ENCODE measurements at regions not wholly inside any gene's neighbourhood (a gene's known extent, or its start where the extent isn't known, plus 50 kb on each side); places are given as distances from the start of the nearest gene placed in this dataset.

DNA sequence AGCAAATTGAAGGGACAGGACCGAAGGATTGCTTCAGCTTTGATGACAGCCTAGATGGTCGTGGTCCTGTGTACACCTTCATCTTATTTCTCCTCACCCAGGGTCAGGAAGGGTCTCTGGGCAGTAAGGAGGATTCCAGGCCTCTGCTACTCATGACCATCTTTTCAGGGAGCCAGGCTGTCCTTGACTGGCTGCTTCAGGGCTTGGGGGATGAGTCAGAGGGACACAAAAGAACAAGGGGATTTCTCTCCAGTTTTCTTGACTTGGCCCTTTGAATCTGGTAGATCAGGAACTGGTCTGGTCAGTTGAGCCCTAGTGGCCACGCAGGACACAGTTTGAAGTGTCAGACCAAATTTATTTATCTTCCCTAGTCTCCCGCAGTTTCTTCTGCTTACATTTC is 402.1 kb upstream of the CHD6 start:
- no peak for DNase-seq

GRCh38 chr20:42018979-42019378 is 400.8 kb upstream of the CHD6 start:
- DNase-seq: no peak

DNA sequence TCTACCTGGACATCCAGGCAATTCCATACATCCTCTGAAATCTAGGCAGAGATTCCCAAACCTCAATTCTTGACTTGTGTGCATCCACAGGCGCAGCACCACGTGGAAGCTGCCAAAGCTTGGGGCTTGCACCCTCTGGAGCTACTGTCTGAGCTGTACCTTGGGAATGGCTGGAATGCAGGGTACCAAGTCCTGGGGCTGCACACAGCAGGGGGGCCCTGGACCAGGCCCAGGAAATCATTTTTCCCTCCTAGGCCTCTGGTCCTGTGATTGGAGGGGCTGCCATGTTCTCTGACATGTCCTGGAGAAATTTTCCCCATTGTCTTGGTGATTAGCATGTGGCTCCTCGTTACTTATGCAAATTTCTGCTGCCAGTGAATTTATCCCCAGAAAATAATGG is 391.9 kb upstream of the CHD6 start:
- DNase-seq: no peak

DNA sequence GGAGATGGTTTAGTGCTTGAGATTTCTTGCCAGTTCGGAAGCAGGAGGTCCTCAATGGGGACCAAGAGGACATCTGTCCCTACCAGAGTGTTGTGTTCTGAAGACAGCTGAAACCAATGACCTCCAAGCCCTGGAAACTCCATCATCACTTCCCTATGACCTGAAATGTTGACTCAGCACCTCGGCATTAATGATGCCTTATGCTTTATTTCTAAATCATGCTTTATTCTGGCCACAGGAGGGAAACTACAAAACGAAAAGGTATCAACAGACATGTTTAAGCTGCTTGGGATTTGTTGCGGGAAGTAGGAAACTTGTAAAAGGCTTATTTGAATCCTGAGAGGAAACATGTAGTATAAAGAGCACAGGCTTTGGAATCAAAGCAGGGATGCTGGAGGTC is 389.1 kb upstream of the CHD6 start:
- DNase-seq: no peak

DNA sequence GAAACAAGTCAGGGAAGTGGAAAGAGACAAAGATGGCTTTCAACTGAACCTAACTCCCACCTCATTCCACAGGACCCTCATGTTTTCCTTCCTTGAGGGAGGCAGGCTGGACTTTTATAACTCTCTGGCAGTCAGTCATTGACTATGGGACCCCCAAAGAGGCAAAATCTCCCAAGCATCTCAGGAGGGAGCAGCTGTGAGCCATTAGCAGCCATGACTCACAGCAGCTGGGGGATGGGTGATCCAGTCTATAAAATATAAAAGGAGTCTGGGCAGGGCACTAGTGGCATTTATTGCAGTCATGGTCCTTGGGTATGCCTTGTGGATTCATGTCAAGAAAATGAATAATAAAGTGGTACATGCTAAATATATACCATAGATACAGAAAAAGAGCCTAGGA is 387.0 kb upstream of the CHD6 start:
- DNase-seq: no peak

DNA sequence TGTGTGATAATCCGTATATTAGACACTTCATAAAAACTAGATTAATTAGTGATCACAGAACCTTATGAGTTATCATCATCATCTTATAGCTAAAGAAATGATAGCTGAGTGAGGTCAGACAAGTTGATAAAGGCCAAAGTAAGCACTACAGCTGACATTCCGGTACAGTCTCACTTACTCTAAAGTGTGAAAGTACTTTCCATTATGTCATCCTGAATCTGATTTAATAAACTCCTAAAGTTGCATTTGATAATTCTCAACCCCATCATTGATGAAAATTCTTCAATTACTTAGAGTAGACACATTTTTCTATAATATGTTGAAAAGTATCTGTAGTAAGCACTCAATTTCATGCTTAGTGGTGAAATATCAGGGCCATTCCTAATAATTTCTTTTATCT is 385.2 kb upstream of the CHD6 start:
- DNase-seq: no peak

DNA sequence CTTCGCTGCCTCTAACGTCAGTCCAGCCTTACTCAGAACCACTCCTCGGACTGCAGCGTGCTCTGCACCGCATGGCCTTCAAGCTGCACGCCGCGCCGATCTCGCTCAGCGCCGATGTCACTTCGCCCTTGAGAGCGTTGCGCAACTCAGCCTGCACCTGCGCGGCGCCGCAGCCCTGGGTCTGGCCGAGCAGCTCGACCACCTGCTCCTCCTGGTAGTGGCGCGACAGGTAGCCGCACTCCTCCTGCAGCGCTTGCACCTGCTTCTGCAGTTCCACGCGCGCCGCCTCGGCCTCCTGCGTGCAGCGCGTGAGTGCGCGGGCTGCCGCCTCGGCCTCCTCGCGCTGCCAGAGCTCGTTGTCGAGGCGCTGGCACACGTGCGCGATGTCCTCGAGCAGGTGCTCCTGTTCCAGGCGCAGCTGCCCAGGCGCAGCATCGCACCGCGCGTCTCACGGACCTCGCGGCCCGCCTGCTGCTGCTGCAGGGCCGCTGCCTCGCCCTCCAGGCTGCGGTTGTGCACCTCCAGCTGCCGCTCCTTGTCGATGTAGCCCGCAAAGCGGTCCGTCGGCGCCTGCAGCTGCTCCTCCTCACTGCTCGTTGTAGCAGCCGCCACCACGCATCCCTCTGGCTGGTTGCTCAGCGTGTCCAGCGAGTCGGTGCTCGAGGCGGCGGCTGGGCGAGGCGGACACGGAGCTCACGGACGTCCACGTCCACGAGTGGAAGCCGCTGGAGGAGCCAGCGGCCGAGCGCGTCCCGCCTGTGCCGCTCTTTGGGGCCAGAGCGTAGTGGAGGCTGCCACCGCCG is 380.6 kb upstream of the CHD6 start:
- DNase-seq: no peak

- no peak for DNase-seq
These were observed 378.8 kb upstream of the CHD6 start for GRCh38 chr20:41996951-41997350.

DNA sequence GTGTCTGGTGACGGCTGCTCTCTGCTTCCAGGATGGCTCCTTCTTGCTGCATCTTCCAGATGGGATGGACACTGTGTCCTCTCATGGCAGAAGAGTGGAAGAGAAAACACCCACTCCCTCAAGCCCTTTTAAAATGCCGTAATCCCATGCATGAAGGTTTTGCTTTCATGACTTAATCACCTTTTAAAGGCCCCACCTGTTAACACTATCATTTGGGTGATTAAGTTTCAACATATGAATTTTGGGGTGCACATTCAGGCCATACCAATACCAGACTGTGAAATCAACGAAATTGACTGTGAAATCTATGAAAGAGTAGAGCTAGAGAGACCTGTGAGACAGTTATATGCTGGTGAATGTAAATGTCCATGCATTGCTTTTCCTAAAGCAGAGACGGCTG is 374.3 kb upstream of the CHD6 start:
- DNase-seq: no peak

GRCh38 chr20:41991412-41991811 is 373.2 kb upstream of the CHD6 start:
- DNase-seq: no peak

DNA sequence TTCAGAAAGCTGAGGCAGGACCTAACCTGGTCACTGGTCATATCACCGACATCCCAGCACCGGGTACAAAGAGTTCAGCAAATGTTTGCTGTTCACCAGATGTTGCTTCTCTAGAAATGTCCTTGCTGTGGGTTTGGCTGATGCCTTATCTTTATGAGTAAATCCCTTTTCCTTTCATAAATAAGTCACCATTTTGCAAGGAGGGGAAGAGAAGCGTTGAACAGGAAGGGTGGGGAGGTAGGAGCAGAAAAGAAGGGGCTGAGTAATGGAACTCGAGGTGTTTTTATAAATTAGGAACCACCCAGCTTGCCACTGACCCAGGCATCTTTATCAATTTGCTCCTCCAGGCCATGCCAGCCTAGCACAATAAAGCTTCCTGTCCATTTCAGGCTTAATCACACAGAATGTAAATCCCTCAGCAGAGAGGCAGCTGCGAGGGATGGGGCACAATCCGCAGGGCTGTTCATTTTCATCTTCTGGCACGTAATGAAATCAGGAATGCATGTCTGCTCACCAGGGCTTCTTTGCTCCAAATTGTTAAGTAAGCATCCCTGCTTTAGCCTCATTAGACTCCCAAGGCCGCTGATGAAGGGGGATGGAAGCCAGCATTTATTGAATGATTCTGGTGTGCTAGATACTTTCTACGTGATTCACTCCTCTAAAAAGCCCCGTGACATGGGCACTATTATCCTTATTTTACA is 371.9 kb upstream of the CHD6 start:
- peak; percentile 46 for DNase-seq

DNA sequence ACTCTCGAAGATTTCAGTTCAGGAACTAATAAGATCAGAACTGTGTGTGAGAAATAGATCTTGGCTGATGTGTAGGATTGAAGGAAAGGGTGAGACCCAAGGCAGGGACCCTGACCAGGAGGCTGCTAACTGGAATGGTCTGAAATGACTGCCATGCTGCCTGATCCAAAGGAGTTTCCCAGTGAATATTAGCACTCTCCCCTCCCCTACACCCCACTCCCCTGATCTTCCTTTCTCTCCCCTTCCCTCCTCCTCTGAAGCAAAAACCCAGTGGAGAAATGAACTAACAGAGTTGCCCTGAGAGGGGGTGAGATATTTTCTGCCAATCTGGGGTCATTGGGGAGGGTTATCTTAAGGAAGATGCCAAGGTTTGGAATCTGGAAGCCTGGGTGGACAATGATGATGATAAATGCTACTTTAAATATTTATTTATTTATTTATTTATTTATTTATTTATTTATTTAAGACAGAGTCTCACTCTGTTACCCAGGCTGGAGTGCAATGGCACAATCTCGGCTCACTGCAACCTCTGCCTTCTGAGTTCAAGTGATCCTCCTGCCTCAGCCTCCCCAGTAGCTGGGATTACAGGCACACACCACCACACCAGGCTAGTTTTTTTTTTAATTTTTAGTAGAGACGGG is 371.0 kb upstream of the CHD6 start:
- DNase-seq: no peak

DNA sequence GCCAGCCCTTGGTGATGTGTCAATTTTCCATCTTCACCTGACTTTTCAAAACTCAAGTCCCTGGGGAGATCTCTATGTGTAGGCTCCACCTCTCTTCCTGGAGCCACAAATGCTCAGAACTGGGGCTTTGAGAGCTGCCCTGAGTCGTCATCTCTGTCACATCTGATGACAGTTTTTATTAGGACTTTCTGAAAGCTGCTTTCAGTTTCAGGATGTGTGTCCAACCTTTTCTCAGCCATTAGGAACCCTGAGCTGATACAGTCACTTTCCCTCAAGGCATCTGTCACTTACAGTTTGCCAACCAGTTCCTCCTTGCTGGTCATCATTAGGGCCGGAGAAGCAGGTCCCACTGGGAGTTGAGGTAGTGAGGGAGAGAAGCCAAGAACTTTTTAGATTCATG is 365.9 kb upstream of the CHD6 start:
- no peak for DNase-seq

DNA sequence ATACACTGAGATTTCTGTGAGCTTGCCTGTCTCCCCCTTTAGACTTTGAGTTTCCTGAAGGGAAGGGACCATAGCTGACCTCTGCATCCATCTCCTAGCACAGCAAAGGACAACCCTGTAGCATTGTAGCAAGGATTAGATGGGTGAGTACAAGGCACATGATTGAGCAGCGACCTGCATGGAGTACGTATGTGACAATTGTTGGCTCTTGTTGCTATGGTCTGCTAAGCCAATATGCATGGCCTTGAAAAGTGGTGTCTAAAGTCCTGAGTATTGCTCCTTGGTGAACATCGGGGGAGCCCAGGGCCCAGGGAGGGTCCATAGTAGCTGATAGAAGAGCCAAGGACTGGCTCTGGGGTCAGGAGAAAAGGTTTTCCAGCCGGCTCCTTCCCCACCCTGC is 365.0 kb upstream of the CHD6 start:
- DNase-seq: no peak

DNA sequence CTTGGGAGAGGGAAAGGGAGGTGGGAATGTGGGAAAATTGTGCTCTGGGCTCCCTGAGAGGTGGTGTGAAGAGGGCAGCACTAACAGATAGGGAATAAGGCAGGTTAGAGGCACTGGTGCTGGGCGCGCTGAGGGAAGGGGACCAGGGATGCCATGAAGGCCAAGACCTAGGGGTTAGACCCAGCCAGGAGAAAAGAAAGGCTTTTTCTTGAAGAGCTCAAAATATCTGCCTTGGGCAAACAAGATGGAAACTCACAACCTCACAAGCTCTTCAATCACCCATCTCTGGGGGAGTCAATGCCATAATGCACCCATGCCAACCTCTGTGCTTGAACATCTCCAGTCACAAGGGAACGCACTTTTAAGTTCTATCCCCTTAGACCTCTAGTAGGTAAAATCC is 363.6 kb upstream of the CHD6 start:
- DNase-seq: no peak

- no peak for DNase-seq
These were observed 360.7 kb upstream of the CHD6 start for GRCh38 chr20:41978875-41979274.

DNA sequence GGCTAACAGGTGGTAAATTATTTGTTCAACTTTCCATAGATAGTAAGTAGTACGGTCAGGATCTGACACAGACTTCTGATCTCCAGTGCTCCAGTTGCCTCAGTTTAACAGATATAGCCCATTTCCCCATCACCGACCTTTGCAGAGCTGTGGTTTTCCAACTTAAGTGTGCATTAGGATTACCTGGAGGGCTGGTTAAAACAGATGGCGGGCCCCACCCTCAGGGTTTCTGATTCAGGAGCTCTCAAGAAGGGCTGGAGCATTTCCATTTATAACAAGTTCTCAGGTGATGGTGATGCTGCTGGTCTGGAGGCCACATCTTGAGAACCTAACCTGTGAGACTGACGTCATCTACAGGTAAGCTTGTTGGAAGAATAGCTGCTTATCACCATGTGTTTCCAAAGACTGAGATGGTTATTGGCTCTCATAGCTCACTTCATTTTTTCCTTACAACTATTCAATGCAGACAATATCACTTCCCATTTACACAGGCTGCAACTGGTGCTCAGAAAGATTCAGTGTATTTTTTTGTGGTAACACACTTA is 360.1 kb upstream of the CHD6 start:
- no peak for DNase-seq

DNA sequence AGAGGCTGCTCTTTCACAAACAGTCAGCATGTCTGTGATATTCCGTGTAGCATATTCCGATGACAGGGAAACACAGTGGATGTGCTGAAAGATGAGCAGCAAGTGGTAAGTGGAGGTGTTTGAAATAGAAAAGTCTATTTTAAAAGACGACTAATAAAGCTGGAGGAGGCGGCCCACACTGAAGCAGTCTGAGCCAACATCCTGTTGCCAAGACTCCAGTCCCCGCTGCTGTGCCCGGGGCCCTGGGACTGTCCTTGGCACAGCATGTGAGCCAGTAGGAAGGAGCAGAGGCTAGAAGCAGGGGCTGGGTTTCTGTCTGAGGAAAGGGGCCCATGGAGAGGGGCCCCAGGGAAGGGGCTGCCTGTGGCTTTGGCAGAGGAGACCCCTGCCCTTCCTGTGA is 351.5 kb upstream of the CHD6 start:
- DNase-seq: no peak

GRCh38 chr20:41960166-41960565 is 342.0 kb upstream of the CHD6 start:
- DNase-seq: no peak

DNA sequence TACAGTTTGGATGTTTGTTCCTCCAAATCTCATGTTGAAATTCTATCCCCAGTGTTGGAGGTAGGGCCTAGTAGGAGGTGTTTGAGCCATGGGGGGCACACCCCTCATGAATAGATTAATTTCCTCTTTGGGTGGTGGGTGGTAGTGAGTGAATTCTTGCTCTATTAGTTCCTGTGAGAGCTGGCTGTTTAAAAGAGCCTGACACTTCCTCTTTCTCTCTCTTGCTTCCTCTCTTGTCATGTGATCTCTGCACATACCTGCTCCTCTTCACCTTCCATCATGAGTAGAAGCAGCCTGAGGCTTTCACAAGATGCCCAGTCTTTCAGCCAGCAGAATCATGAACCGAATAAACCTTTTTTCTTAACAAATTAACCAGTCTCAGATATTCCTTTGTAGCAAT is 340.2 kb upstream of the CHD6 start:
- no peak for DNase-seq

DNA sequence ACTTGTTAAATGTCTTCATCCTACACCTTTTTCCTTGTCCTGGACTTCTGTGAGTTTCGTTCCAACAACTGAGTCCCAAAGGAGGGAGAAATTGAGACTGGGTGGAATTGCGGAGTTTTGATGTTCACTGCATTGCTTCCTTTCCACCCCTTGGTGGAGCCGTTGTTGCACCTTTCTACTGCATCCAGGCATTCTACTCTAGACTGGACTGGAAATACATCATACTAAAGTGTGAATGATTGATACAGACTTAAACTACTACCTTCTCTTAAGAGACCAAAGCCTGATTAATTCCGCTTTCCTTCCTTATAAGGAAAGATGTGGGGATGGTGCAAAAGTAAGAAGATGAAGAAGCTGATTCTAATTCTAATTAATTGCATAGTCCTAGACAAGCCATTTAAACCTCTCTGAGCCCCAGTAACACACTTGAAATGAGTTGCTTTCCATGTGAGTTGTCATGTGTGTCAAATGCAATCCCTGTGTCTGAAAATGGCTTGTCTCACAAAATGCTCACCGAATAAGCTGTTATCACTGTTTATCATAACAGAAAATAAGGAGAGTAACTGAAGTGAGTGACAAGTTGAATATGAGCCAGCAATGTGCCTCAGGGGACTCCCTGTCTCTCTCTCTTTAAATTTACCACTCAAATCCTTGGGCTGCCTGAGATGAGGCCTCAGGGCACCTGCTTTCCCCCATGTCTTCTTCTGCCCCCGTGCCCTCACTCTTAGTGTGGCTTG is 338.3 kb upstream of the CHD6 start:
- no peak for DNase-seq

DNA sequence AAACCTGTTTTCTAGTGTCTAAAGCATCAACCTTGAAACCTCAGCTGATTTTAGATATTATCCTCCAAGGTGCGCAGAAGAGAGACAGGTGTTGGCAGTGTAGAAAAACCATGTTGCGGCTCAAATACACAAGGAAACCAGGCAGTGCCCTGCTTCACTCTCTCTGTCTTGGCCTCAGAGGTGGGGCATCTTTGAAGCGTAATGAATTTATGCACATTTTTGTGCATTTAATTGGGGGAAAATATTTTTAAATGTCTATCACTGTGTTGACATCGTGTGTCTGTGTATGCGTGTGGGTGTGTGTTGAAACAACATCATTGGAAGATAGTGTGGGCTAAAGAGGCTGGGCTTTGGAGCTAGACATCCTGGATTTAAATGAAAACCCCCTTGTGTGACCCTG is 334.0 kb upstream of the CHD6 start:
- DNase-seq: no peak

- no peak for DNase-seq
These were observed 333.4 kb upstream of the CHD6 start for GRCh38 chr20:41951615-41952014.

Data from right forelimb (tissue), 1 donor.